ENCODE measurements at regions not wholly inside any gene's neighbourhood (a gene's known extent, or its start where the extent isn't known, plus 50 kb on each side); places are given as distances from the start of the nearest gene placed in this dataset.

DNA sequence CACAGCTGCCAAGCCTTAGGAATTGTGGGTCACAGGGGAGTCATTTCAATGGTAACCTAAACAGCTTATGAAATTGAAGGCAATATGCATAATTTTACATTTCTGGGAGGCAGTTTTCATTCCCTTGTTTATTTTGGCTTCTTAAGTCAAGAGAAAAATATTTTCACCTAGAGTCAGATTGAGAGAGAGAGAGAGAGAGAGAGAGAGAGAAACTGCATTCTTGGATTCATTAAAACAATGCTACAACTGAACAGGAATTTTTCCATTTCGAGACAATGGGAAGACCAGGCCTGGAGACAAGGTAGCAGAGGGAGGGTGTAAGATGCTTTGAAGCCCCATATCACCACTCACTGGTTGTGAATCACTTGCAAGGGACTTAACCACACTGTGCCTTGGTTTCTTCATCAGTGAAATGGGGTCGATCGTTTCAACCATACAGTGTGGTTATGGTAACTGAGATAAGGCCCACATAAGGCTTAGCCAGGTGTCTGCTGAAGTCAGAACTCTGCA is 224.7 kb upstream of the IRX3 start:
- no peak for DNase-seq (ENCODE audit: low spot score)

DNA sequence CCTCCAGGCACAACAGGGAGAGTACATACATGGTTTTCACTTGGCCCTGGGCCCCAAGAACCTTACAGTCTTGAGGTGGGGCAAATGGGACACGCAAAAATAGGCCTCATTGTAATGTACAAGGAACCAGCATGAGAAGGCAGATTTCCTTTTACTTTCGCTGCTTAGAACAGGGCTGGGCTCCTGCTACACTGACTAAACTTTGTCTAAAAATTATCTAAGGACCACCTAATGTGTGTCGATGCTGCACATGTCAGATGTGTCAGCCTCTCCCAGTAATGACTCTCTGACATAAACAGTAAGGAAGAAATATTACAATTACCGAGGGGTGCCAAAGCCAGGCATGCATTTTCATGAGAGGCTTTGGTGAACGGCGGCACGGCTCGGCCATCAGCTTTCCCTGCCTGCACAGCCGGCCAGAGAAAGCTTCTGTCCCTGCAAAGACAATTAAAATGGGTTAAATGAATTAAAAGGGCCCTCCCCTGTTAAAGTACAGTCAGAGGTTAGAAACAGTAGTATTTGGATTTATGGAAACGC is 224.2 kb upstream of the IRX3 start:
- no peak for DNase-seq (ENCODE audit: low spot score)

DNA sequence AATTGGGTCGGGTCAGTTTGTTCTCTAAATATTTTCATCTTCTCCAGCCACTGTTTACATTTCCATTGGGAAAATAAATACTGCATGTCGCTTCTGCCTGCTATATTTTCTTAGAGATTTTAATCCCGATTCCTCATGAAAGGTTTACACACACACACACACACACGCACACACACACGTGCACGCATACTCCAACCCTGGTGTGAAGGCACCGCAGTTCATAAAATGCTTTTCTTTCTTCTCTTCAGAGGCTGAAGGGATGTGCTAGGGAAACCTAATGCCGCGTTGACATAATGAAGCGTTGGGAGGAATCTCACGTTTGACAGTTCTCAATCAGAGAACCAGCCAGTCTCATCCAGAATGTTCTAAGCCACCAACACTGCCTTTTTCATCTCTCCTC is 222.9 kb upstream of the IRX3 start:
- DNase-seq (ENCODE audit: low spot score): no peak

DNA sequence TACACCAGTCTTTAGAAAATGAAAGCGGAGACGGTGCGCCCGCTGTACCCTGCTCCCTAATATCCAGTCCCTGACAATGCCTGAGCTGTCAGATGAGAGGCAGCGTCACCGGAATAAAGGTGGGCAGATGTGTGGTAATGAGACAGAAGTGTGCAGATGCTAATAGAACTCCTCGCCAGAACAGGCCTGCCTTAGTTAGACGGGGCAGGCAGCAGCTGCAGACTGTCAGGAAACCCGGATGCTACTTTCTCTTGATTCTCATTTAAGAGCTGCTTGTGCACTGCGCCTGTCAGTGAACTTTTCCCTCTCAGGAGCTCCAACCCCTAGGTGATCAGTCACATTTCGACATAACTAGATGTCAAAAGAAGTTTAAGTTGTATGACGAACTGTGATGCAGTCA is 221.8 kb upstream of the IRX3 start:
- no peak for DNase-seq (ENCODE audit: low spot score)

- no peak for DNase-seq (ENCODE audit: low spot score)
These were observed 220.3 kb upstream of the IRX3 start for GRCh38 chr16:54506741-54507500.

DNA sequence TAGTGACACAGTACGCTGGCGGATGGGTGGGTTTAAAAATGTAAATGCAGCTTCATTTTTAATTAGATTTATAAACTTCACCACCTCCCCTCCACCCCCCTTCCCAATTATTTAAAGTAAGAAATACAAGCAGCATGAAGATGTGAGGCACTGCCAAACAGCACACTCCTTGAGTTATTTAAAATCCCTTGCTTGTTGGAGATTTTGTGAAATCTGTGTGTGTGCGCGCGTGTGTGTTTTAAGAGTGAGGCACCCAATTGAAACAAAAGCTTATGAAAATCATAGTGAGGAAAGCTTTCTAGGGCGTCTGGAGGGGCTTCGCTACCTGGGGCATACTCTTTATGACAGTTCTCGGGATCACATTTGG is 219.6 kb upstream of the IRX3 start:
- no peak for DNase-seq (ENCODE audit: low spot score)

GRCh38 chr16:54505549-54506213 is 219.1 kb upstream of the IRX3 start:
- no peak for DNase-seq (ENCODE audit: low spot score)

GRCh38 chr16:54504372-54504771 is 217.8 kb upstream of the IRX3 start:
- no peak for DNase-seq (ENCODE audit: low spot score)

DNA sequence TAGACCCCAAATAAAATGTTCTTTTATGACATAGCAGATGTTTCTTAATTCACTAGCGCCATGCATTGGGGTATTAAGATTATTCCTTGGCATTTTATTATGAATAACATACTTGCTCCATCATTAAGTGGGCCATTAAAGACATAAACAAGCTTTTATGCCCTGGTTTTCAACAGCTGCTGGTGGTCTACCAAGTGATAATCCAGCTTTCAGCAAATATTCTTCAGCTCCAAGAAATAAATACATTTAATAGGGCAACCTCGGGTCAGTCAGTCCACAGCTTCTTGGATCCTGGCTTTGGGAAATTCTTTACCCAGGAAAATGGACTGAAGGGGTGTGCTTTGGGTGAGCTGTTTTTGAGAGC is 217.3 kb upstream of the IRX3 start:
- no peak for DNase-seq (ENCODE audit: low spot score)

- no peak for DNase-seq (ENCODE audit: low spot score)
These were observed 216.6 kb upstream of the IRX3 start for GRCh38 chr16:54503011-54503855.

DNA sequence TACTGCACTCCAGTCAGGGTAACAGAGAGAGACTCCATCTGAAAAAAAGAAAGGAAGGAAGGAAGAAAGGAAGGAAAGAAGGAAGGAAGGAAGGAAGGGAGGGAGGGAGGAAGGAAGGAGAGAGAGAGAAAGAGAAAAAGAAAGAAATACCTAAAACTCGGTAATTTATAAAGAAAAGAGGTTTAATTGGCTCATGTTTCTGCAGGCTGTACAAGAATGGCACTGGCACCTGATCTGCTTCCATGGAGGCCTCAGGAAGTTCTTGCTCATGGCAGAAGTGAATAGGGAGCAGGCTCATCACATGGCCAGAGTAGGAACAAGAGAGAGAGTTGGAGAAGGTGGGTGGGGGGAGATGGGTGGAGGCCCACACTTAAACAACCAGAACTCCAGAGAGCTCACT is 215.2 kb upstream of the IRX3 start:
- DNase-seq (ENCODE audit: low spot score): no peak

GRCh38 chr16:54493594-54493993 is 207.0 kb upstream of the IRX3 start:
- no peak for DNase-seq (ENCODE audit: low spot score)

DNA sequence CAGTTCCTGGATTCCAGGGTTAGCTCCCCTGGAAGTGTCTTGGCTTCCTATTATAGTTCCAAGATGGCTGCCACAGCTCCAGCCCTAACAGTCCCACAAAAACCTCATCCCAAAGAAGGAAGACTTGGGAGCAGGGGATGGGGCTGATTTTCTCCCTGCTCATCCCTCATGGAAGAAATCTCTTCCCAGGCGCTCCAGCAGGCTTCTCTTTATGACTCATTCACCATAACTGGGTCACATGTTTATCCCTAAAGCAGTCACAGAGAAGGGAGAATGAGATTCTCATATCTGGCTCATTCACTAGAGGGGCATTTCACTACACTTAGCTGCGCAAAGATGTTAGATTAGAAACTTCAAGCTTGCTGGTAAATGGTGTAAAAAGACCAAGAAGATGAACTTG is 206.5 kb upstream of the IRX3 start:
- DNase-seq (ENCODE audit: low spot score): no peak

DNA sequence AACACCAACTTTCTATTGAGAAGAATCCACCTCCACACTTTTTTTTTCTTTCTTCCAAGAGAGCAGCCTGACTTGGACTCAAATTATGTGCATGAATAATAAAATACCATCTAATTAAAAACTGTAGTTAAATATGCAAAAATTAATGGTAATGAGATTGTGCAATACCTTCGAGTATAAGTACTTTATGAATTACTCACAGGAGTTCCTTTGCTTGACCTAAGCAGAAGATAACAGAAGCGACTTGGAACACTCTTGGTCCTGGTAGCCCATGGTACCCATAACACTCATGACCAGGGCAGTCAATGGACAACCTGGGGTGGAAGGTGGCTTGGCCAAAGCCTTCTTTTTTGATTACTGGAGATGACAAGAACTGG is 203.5 kb upstream of the IRX3 start:
- no peak for DNase-seq (ENCODE audit: low spot score)

DNA sequence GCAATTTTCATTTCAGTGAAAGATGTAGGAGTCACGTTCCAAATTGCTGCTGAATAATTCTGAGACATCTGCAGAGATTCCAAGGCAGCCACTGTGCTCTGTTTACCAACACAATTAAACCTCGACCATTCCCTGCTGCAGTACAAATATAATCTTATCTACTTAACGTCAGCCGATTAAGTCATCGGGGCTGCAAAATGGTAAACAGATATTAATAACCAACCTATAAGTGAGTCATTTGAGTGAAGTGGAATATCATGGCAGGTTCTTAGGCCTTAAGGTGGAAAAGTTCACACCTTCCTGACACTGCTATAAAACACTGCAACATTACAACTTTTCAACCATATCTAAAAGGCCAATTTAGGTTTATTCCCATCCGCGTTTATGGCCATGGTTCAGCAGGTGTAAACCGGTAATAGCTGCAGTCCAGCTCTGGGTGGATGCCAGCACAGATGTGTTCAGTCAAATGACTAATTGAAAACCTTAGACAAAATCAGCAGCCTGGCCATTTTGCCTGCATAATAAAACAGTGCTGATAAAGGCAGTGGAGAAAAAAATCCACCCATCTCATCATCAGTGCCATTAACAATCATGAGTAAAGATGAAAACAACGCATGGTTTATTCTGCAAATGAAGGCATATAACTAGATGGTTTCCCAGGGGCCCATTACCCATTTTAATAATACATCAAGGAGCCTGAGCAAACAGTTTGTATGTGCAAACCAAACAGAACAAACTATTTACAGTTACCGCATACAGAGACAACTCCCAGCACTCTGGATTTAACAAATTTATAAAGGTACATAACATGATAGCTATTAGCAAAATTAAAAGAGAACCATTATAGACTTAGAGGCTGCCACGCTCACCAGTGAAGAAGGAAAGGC is 202.9 kb upstream of the IRX3 start:
- no peak for DNase-seq (ENCODE audit: low spot score)

GRCh38 chr16:54488729-54489128 is 202.1 kb upstream of the IRX3 start:
- DNase-seq (ENCODE audit: low spot score): no peak

DNA sequence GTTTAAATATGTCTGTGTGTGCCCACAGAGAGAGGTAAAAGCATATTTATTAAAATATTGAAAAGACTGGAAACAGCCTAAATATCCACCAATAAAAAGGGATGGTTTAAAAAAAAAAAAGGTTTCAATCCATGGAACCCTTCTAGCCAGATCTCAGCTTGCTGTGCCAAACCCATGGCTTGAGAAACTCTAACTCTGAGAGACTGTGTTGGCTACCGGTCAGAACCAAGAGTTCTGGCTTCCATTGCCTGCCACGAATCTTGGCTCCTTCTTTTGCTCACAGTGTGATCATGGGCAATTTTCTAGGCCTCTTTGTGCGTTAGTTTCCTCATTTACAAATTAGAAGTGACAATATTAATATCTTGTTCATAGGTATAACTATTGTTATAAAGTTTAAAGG is 201.3 kb upstream of the IRX3 start:
- DNase-seq (ENCODE audit: low spot score): no peak

DNA sequence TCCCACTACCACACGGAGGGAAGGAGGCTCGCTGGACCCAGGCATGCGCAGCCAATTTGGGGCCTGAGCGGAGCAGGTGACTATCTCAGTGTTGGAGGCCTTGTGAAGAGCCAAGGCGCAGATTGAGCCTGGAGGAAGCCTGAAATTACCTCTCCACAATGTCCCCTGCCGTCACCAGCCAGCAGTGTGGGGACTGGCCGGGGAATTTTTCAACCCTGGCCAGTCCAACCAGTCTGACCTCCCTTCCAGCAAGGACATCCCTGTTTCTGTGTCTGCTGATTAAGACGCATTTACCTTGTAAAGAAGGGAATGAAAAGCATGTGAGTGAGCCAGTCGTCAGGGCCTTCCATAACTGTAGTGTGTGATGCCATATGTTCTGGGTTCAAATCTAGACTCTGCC is 198.1 kb upstream of the IRX3 start:
- DNase-seq (ENCODE audit: low spot score): no peak

DNA sequence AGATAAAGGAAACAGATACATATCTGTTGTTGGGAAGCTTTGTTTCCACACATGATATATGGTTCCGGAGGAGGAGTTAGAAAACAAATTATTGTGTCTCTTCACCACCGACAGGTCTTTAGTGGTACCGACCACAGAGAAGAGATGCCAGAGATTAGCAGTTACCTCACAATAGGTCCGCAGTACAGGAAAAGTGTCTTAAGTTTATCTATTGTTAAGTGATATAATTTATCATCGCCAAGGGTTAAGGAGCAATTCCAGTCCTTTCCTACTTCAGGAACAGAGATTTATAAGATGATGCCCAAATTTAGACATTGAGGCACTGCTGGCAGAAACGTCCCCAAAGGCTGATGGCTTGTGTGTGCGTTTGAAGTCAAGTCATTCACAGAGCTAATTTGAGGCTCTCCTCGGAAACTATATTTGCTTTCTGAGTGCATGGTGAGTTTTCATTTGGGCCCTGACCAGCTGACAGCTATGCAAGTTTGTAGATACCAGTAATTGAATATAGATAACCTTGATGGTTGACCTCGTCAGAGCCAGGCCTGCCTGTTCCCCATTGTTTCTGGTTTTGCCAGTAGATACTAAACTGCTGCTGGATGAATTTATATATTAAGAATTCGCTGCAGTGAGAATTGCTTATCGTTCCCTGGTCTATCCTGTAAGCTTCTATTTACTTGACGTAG is 196.4 kb upstream of the IRX3 start:
- no peak for DNase-seq (ENCODE audit: low spot score)

DNA sequence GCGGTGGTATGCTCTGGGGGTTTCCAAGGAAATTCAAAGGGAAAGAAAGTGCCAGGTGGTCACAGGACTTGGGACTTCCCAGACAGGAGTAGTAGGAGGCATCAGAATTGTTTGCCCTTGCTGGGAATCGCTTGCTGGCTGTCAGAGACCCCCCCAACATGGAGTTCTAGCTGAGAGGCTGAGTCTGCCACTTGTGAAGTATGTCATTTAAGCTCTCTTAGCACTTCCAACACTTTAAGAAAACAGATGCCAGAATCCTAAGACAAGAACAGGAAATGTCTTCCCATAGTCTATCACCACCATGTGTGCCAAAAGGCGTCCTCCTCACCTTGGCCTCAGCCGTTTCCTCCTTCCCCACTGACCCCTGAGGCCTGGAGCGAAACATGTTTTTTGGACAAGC is 193.8 kb upstream of the IRX3 start:
- no peak for DNase-seq (ENCODE audit: low spot score)

GRCh38 chr16:54479546-54479945 is 193.0 kb upstream of the IRX3 start:
- no peak for DNase-seq (ENCODE audit: low spot score)

All from HuH-7.5 (cell line).